Stimulated activated CD4-positive, alpha-beta T cell treated with anti-CD3 and anti-CD28 coated beads, TNF-alpha, amount 100 ng/mL, for 4 hours (primary cell): ENCODE measurements at regions not wholly inside any gene's neighbourhood (a gene's known extent, or its start where the extent isn't known, plus 50 kb on each side); places are given as distances from the start of the nearest gene placed in this dataset.
"Not testable (repeated sequence)": the region's sequence is repeated elsewhere in the genome, so short reads cannot be mapped to it uniquely, and the experiment has no call there.

Experiments used
- DNase-seq, 3 experiments: peaks; one replicate each; pipeline ENCODE4 v3.0.0-alpha.2; 2020; ENCODE audit warnings: low read depth in 3 of 3

- DNase-seq = no peak
These were observed 162.4 kb upstream of the CFAP20DC start for GRCh38 chr3:59212128-59212779.

GRCh38 chr3:59210260-59210659 is 160.4 kb upstream of the CFAP20DC start:
- no peak for DNase-seq

DNA sequence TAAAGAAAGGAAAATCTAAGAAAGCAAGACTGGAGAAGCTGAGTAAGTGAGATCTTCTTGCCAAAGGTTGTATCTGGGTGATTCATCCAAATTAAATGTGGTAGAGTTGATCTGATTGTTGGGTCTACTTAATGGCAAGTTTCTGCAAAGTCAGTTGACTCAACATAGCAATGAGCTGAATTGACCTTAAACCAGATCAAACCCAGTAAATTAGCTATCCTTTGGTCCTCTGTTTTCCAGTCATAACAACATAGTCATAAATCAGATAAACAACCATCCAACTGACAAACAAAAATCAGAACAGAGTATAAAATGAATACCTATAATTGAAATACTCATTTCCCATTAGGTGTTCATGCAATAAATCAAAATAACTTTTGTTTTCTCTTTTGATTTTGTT is 142.6 kb upstream of the CFAP20DC start:
- no peak for DNase-seq

GRCh38 chr3:59191651-59192050 is 141.8 kb upstream of the CFAP20DC start:
- no peak for DNase-seq

- DNase-seq = no peak
These were observed 140.1 kb upstream of the CFAP20DC start for GRCh38 chr3:59189939-59190338.

GRCh38 chr3:59189526-59189925 is 139.7 kb upstream of the CFAP20DC start:
- DNase-seq = no peak

GRCh38 chr3:59186725-59187124 is 136.9 kb upstream of the CFAP20DC start:
- DNase-seq = no peak

GRCh38 chr3:59185591-59186369 is 136.0 kb upstream of the CFAP20DC start:
- DNase-seq = no peak

- DNase-seq = no peak
These were observed 130.2 kb upstream of the CFAP20DC start for GRCh38 chr3:59180006-59180405.

DNA sequence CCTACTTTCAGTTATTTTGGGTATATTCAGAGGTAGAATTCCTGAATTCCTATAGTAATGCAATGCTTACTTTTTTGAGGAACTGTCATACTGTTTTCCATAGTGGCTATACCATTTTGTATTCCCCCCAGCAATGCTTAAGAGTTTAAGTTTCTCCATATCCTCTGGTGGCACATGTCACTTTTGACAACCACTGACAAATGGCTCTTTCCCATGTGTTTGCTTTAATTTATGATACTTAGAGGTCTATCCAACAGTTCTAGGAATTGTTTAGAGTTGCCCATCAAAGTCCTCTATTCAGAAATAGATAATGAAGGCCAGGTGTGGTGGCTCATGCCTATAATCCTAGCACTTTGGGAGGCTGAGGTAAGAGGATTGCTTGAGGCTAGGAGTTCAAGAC is 128.9 kb upstream of the CFAP20DC start:
- DNase-seq = no peak

GRCh38 chr3:59171491-59171890 is 121.7 kb upstream of the CFAP20DC start:
- no peak for DNase-seq

DNA sequence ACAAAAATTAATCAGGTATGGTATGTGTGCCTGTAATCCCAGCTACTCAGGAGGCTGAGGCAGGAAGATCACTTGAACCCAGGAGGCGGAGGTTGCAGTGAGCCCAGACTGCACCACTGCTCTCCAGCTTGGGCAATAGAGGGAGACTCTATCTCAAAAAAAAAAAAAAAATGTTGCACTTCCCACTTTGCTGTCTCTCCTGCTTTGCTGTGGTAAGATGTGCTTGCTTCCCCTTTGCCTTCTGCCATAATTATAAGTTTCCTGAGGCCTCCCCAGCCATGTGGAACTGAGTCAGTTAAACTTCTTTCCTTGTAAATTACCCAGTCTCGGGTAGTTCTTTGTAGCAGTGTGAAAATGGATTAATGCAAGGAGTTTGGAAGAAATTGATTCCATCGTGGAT is 120.3 kb upstream of the CFAP20DC start:
- not testable (repeated sequence) for DNase-seq

- DNase-seq = no peak
These were observed 117.9 kb upstream of the CFAP20DC start for GRCh38 chr3:59167756-59168155.

DNA sequence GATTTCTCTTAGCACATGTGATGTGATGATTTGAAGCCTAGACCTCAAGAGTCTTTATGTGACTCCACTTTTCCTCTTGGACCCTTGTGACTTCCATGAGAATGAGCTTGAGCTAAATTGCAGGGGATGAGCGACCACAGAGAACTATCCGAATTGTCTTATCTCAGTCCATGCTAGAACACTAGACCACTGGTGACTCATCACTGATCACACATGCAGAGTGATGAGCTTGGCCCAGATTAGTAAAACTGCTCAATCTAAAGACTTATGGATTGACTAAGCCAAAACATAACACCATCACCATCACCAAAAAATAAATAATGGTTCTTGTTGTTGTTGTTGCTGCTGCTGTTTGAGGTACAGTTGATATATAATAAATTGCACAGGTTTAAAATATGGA is 114.1 kb upstream of the CFAP20DC start:
- no peak for DNase-seq

- no peak for DNase-seq
These were observed 111.2 kb upstream of the CFAP20DC start for GRCh38 chr3:59161048-59161447.

DNA sequence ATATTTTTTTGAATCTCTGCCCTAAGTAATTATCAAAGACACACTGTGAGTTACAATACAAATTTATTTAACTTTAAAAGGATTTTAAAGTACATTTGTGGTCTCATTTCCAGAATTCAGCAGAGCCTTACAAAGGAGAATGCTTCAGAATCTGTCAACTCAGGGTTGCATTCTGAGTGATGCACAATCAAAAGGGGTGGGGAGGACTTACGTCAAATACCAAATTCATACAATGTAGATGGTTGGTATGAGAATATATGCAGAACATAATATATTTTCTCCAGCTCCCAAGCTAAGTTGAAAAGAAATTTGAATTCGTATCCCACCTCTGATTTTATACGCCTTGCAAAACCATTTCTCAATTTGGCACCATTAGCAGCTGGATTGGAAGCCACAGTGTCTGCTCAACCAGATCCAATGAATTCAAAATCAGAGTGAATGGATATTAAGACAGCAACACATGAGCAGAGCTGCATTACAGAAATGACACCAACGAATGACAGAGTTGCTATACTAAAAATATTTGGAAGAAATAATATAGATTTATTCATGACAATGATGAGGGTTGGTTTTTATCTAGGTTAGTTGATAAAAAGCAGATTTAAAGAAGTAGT is 110.4 kb upstream of the CFAP20DC start:
- no peak for DNase-seq

GRCh38 chr3:59153648-59154047 is 103.8 kb upstream of the CFAP20DC start:
- DNase-seq = no peak

DNA sequence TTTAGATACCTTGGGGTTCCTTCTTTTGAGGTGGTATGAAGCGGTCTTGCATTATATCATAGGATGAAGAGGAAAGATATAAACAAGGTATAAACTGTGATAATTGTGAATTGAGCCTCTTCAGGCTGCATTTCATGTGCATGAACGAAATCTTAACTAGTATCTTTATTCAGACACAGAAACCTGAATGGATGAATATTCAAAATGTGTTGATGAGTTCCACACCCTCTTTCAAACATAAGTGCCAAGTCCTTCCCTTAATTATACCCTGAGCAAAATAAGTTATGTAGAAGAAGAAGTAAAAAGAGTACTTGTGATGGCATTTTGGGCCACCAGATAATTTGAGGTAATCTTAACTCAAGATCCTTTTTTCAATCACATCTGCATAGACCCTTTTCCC is 103.1 kb upstream of the CFAP20DC start:
- no peak for DNase-seq

- DNase-seq = no peak
These were observed 100.2 kb upstream of the CFAP20DC start for GRCh38 chr3:59150039-59150438.

- no peak for DNase-seq
These were observed 99.3 kb upstream of the CFAP20DC start for GRCh38 chr3:59149166-59149565.

DNA sequence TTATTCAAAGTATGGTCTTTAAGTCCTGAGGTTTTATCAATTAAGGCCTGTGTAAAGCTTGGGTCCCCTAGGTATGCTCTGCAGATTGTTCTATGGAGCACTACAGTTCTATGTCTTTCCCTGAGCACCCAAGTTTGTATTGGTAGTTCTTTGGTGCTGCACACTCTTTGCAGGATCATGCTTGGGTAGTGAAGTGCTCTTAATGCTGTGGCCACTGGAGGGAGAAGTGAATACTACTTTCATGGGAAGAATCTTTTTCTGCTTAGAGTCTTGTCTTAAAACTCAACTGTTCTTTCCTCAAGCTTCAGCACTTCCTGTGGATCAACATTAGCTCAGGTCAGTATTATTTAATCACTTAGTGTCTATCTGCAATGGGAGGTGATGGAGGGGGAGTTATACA is 93.6 kb upstream of the CFAP20DC start:
- DNase-seq = no peak

- no peak for DNase-seq
These were observed 92.7 kb upstream of the CFAP20DC start for GRCh38 chr3:59142556-59142955.

- no peak for DNase-seq
These were observed 89.1 kb upstream of the CFAP20DC start for GRCh38 chr3:59138966-59139365.
